ENCODE measurements at regions not wholly inside any gene's neighbourhood (a gene's known extent, or its start where the extent isn't known, plus 50 kb on each side); places are given as distances from the start of the nearest gene placed in this dataset.
"Not testable (repeated sequence)": the region's sequence is repeated elsewhere in the genome, so short reads cannot be mapped to it uniquely, and the experiment has no call there.

GRCh38 chr3:110938629-110939028 is 133.0 kb upstream of the NECTIN3 start:
- POLR2A ChIA-PET: no interaction called here
- no peaks in the 10 kb centered on the region for H3K36me3 Mint-ChIP-seq (ENCODE audit: low read depth)
- H3K27ac Mint-ChIP-seq: no peak overlapping the region
- H3K9me3 Mint-ChIP-seq (ENCODE audit: low read depth): peaks cover 3% of the 10 kb centered on the region
- no peaks in the 10 kb centered on the region for H3K4me1 Mint-ChIP-seq
- peaks cover 6% of the 10 kb centered on the region for H3K27me3 Mint-ChIP-seq
- ATAC-seq (no peak), DNase-seq (no peak)
- no peak overlapping the region for H3K4me3 Mint-ChIP-seq
- CTCF ChIA-PET: no interaction called here
- intact Hi-C loops (cut with DNase I, micrococcal nuclease): no loop called here

GRCh38 chr3:110940055-110940454 is 131.6 kb upstream of the NECTIN3 start:
- no peak overlapping the region for H3K27ac Mint-ChIP-seq
- ATAC-seq (no peak), DNase-seq (no peak)
- intact Hi-C loops (cut with DNase I, micrococcal nuclease): no loop called here
- peaks cover 11% of the 10 kb centered on the region for H3K9me3 Mint-ChIP-seq (ENCODE audit: low read depth)
- H3K27me3 Mint-ChIP-seq: peaks cover 6% of the 10 kb centered on the region
- H3K4me1 Mint-ChIP-seq: no peaks in the 10 kb centered on the region
- CTCF ChIA-PET: interaction anchor here (1.0 kb wide), 1 partner anchor 11 kb away, joined by 3 read pairs; no protein-coding TSS in a partner anchor
- POLR2A ChIA-PET: no interaction called here
- no peaks in the 10 kb centered on the region for H3K36me3 Mint-ChIP-seq (ENCODE audit: low read depth)
- no peak overlapping the region for H3K4me3 Mint-ChIP-seq

- Mint-ChIP-seq H3K4me3 (no peak overlapping the region), H3K27me3 (peaks cover 6% of the 10 kb centered on the region), H3K9me3 (ENCODE audit: low read depth) (peaks cover 33% of the 10 kb centered on the region), H3K36me3 (ENCODE audit: low read depth) (peaks cover 6% of the 10 kb centered on the region), H3K27ac (no peak overlapping the region), H3K4me1 (no peaks in the 10 kb centered on the region)
- intact Hi-C loops (cut with DNase I, micrococcal nuclease): no loop called here
- POLR2A ChIA-PET: no interaction called here
- DNase-seq (no peak), ATAC-seq (no peak)
- CTCF ChIA-PET: no interaction called here
Observed at GRCh38 chr3:110944782-110945181, 126.8 kb upstream of the NECTIN3 start.

DNA sequence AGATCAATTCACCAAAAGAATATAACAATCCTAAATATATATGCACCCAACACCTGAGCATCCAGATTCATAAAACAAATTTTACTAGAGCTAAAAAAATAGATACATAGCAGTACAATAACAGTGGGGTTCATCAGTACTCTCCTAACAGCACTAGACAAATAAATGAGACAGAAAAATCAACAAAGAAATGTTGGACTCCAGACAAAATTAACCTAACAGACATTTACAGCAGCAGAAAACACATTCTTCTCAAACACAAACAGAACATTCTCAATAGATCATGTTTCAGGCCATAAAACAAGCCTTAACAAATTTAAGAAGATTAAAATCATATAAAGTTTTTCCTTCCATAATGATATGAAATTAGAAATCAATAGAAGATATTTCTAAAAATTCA is 124.8 kb upstream of the NECTIN3 start:
- ChIA-PET CTCF (no interaction called here), POLR2A (no interaction called here)
- Mint-ChIP-seq H3K27me3 (peaks cover 1% of the 10 kb centered on the region), H3K27ac (no peak overlapping the region), H3K9me3 (ENCODE audit: low read depth) (peaks cover 41% of the 10 kb centered on the region), H3K4me3 (no peak overlapping the region), H3K4me1 (no peaks in the 10 kb centered on the region), H3K36me3 (ENCODE audit: low read depth) (peaks cover 8% of the 10 kb centered on the region)
- ATAC-seq: no peak
- intact Hi-C loops (cut with DNase I, micrococcal nuclease): no loop called here
- DNase-seq: no peak

- not testable (repeated sequence) for H3K27me3 Mint-ChIP-seq, ATAC-seq
- H3K9me3 Mint-ChIP-seq (ENCODE audit: low read depth): peaks cover 36% of the 10 kb centered on the region
Observed at GRCh38 chr3:110949194-110949593, 122.4 kb upstream of the NECTIN3 start.

DNA sequence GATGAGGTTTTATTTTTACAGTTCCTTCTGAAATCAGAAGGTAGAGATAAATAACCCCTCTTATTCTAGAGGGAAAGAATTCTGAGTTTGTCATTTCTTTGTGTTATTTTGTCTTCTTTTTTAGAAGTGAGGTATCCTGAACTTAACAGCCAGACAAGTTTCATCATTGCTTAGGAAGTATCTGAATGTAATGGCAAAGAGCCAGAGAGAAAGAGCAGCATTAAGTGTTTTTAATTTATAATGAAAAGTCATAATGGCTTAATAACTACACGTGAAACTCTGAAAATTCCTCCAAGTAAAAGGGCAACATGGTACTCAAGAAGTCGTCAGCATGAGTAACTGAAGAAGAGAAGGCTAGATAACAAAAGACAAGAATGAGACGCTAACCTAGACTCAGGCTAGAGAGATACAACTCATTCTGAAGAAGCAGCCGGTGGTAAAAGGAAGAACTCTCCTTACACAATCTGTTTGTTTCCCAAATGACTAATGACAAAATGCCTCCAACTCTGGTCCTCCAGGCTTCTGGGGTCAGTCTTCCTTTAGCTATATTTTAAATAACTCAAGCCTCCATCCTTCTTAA is 116.2 kb upstream of the NECTIN3 start:
- no peak overlapping the region for H3K27ac Mint-ChIP-seq
- H3K4me3 Mint-ChIP-seq: no peak overlapping the region
- no peaks in the 10 kb centered on the region for H3K4me1 Mint-ChIP-seq
- intact Hi-C loops (cut with DNase I, micrococcal nuclease): no loop called here
- peaks cover 2% of the 10 kb centered on the region for H3K27me3 Mint-ChIP-seq
- H3K36me3 Mint-ChIP-seq (ENCODE audit: low read depth): no peaks in the 10 kb centered on the region
- DNase-seq: no peak
- H3K9me3 Mint-ChIP-seq (ENCODE audit: low read depth): peaks cover 2% of the 10 kb centered on the region
- CTCF ChIA-PET: no interaction called here
- ATAC-seq: no peak
- POLR2A ChIA-PET: no interaction called here

More at GRCh38 chr3:110949194-110949593, 122.4 kb upstream of the NECTIN3 start:
- H3K27ac Mint-ChIP-seq; DNase-seq; POLR2A ChIA-PET; H3K4me1 Mint-ChIP-seq; intact Hi-C loops (cut with DNase I, micrococcal nuclease); H3K36me3 Mint-ChIP-seq (ENCODE audit: low read depth); CTCF ChIA-PET; H3K4me3 Mint-ChIP-seq: not testable (repeated sequence)

DNA sequence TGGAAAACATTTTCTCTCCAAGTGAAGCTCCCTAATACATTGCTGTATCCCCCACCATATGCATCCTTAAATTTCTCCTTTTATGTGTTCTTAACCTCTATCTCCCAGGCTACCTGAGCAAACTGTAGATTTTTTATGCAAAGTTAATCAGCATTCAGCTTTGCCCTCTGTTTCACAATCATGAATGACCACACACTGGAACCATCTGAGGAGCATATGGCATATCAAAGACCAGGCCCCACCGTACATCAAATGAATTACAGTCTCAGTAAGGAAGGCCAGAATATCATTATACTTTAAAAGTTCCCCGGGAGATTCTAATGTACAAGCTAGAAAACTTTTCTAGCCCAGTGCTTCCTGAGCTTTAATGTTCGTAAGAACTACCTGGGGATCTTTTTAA is 115.5 kb upstream of the NECTIN3 start:
- CTCF ChIA-PET: no interaction called here
- ATAC-seq: no peak

GRCh38 chr3:110957247-110958025 is 114.2 kb upstream of the NECTIN3 start:
- H3K27me3 Mint-ChIP-seq: peaks cover 7% of the 10 kb centered on the region
- peaks cover 1% of the 10 kb centered on the region for H3K9me3 Mint-ChIP-seq (ENCODE audit: low read depth)
- H3K4me1 Mint-ChIP-seq: no peaks in the 10 kb centered on the region
- intact Hi-C loops (cut with DNase I, micrococcal nuclease): no loop called here
- no peak for ATAC-seq
- H3K36me3 Mint-ChIP-seq (ENCODE audit: low read depth): no peaks in the 10 kb centered on the region
- H3K4me3 Mint-ChIP-seq: no peak overlapping the region
- no peak overlapping the region for H3K27ac Mint-ChIP-seq
- ChIA-PET CTCF (interaction anchor here (1.1 to 1.4 kb wide), 2 partner anchors 11 to 25 kb away, joined by 3 read pairs; no protein-coding TSS in a partner anchor), POLR2A (no interaction called here)
- DNase-seq: no peak

More for the DNA sequence above, 115.5 kb upstream of the NECTIN3 start:
- no peak overlapping the region for H3K4me3 Mint-ChIP-seq
- peaks cover 5% of the 10 kb centered on the region for H3K27me3 Mint-ChIP-seq
- no peaks in the 10 kb centered on the region for H3K36me3 Mint-ChIP-seq (ENCODE audit: low read depth)
- POLR2A ChIA-PET: interaction anchor here (0.6 kb wide), 1 partner anchor 150 kb away, joined by 3 read pairs; no protein-coding TSS in a partner anchor
- DNase-seq: no peak
- intact Hi-C loops (cut with DNase I, micrococcal nuclease): no loop called here
- H3K4me1 Mint-ChIP-seq: no peaks in the 10 kb centered on the region
- H3K27ac Mint-ChIP-seq: no peak overlapping the region
- H3K9me3 Mint-ChIP-seq (ENCODE audit: low read depth): no peaks in the 10 kb centered on the region

- intact Hi-C loops (cut with DNase I, micrococcal nuclease): no loop called here
- H3K9me3 Mint-ChIP-seq (ENCODE audit: low read depth): peaks cover 1% of the 10 kb centered on the region
- H3K27me3 Mint-ChIP-seq: peaks cover 5% of the 10 kb centered on the region
- no peak for DNase-seq
- ChIA-PET CTCF (interaction anchor here (1.4 kb wide), 1 partner anchor 10 kb away, joined by 3 read pairs; no protein-coding TSS in a partner anchor), POLR2A (no interaction called here)
- H3K4me3 Mint-ChIP-seq: no peak overlapping the region
- H3K4me1 Mint-ChIP-seq: no peaks in the 10 kb centered on the region
- no peaks in the 10 kb centered on the region for H3K36me3 Mint-ChIP-seq (ENCODE audit: low read depth)
- H3K27ac Mint-ChIP-seq: no peak overlapping the region
- ATAC-seq: no peak
Observed at GRCh38 chr3:110958313-110959147, 113.1 kb upstream of the NECTIN3 start.

DNA sequence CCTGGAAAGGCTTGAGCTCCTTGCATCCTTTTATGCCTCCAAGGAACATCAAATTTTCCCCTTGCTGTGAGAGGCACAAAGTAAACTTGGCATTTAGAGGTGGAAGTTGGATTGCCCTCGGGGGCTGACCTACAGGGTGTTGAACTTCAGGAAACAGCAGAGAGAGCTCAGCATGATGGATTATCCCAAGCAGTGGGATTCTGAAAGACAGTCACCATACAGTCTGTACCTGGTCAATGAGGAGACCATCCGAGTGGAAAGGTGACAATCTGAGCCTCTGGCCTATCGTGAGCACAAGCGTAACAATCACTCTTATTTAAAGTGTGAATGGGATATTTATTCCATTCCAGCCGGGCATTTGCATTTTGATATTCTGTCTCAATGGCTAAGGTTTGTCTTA is 105.6 kb upstream of the NECTIN3 start:
- no peak for ATAC-seq
- no peaks in the 10 kb centered on the region for H3K36me3 Mint-ChIP-seq (ENCODE audit: low read depth)
- CTCF ChIA-PET: no interaction called here

DNA sequence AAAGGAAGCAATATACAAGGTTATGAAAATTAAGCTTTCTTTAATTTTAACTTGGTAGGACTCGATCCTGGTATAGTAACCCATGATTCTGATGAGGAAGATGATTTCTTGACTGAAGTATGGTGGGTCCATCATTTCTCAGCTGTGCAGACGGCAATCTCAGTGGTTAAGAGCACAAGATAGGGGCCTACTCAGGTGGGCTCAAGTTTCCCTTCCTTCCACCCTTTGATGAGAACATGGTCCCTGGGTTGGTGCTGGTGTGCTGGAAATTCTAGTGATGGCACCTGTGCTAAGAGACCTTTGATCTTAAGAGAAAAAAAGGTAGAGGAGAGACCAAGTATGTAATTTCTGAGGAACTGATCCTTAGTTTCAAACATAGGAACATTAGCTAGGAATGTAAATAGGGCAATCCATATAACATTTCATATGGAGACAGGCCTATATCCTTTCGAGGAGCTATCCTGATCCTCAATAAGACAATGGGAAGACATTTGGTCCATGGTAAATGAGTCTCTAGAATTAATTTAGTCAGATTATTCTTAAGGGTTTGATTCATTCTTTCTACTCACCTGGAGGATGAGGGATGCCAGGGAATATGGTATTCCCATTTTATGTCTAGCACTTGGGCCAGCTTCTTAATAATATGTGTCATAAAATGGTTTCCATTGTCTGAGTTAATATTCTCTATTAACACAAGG is 104.5 kb upstream of the NECTIN3 start:
- Mint-ChIP-seq H3K4me1 (no peaks in the 10 kb centered on the region), H3K36me3 (ENCODE audit: low read depth) (no peaks in the 10 kb centered on the region), H3K4me3 (no peak overlapping the region), H3K27ac (no peak overlapping the region), H3K9me3 (ENCODE audit: low read depth) (peaks cover 8% of the 10 kb centered on the region), H3K27me3 (no peaks in the 10 kb centered on the region)
- no peak for DNase-seq
- ATAC-seq: no peak
- ChIA-PET POLR2A (no interaction called here), CTCF (interaction anchor here (0.5 to 0.9 kb wide), 3 partner anchors 45 to 1195 kb away, joined by 3 to 4 read pairs (median 4); no protein-coding TSS in a partner anchor)
- intact Hi-C loops (cut with DNase I, micrococcal nuclease): no loop called here

More for the DNA sequence above, 105.6 kb upstream of the NECTIN3 start:
- POLR2A ChIA-PET: no interaction called here
- H3K4me3 Mint-ChIP-seq: no peak overlapping the region
- H3K4me1 Mint-ChIP-seq: no peaks in the 10 kb centered on the region
- peaks cover 10% of the 10 kb centered on the region for H3K9me3 Mint-ChIP-seq (ENCODE audit: low read depth)
- intact Hi-C loops (cut with DNase I, micrococcal nuclease): no loop called here
- H3K27me3 Mint-ChIP-seq: peaks cover 3% of the 10 kb centered on the region
- H3K27ac Mint-ChIP-seq: no peak overlapping the region
- DNase-seq: no peak
